H1 (cell line): ENCODE measurements at regions not wholly inside any gene's neighbourhood (a gene's known extent, or its start where the extent isn't known, plus 50 kb on each side); places are given as distances from the start of the nearest gene placed in this dataset.

Experiments
- CTCF ChIA-PET: fragments of 300-600 bp; sonication (Branson Sonifier 250); formaldehyde crosslinking; loops from one replicate; lab custom pipeline; 2021; ENCODE audit not compliant: partially characterized antibody; lab: Charles Lee
- POLR2A ChIA-PET: fragments of 300-600 bp; sonication (Branson Sonifier 250); formaldehyde crosslinking; loops from one replicate; lab custom pipeline; 2021; ENCODE audit warnings: inconsistent platforms; ENCODE audit not compliant: partially characterized antibody; lab: Charles Lee
- DNase-seq, 2 experiments: peaks; one replicate each; pipeline versions ENCODE4 v3.0.0 to v3.0.0-alpha.2; 2010 to 2022; ENCODE audit warnings: low spot score in 2 of 2, low read depth in 1 of 2, mixed read lengths in 1 of 2
- FAIRE-seq: peaks from 2 replicates; lab custom pipeline; 2011; peaks lifted over from hg19 to GRCh38; lab: Jason Lieb, UNC
- H2AFZ ChIP-seq: 2 replicates; pipeline ENCODE4 v1.8.1; 2012; ENCODE audit warnings: low read length, inconsistent platforms
- H2AK5ac ChIP-seq: 2 replicates; pipeline ENCODE4 v1.6.1; 2013; ENCODE audit warnings: low read depth, low read length
- H2BK120ac ChIP-seq: replicated peaks from 2 replicates; pipeline ENCODE3; 2013; ENCODE audit warnings: low read depth, low read length, inconsistent platforms
- H2BK12ac ChIP-seq: 2 replicates; pipeline ENCODE4 v1.6.1; 2013; ENCODE audit warnings: low read depth, low read length
- H2BK15ac ChIP-seq: 2 replicates; pipeline ENCODE4 v1.6.1; 2013; ENCODE audit warnings: low read length
- H2BK20ac ChIP-seq: 2 replicates; pipeline ENCODE4 v1.6.1; 2013; ENCODE audit warnings: low read length
- H2BK5ac ChIP-seq: 2 replicates; pipeline ENCODE4 v1.6.1; 2013; ENCODE audit warnings: low read depth, low read length
- H3K14ac ChIP-seq: 2 replicates; pipeline ENCODE4 v1.6.1; 2013; ENCODE audit warnings: inconsistent platforms; ENCODE audit not compliant: insufficient read length
- H3K18ac ChIP-seq: 2 replicates; pipeline ENCODE4 v1.6.1; 2013; ENCODE audit warnings: low read length; ENCODE audit errors: extremely low read depth
- H3K23ac ChIP-seq: 2 replicates; pipeline ENCODE4 v1.6.1; 2013; ENCODE audit warnings: inconsistent platforms; ENCODE audit not compliant: insufficient read length
- H3K23me2 ChIP-seq: 2 replicates; pipeline ENCODE4 v1.6.1; 2013; ENCODE audit warnings: low read depth, low read length
- H3K27ac ChIP-seq: 2 replicates; pipeline ENCODE4 v1.6.1; 2011; ENCODE audit warnings: low read depth, low read length, inconsistent platforms
- H3K27me3 ChIP-seq, 4 experiments: replicated peaks in 1 of 4; 1 replicate in 1 of 4; 2 replicates in 3 of 4; pipeline versions ENCODE4 v1.6.1 to v1.8.1; 2011 to 2013; ENCODE audit warnings: low read length in 3 of 4, mild to moderate bottlenecking in 3 of 4, inconsistent platforms in 2 of 4, mixed read lengths in 2 of 4, moderate library complexity in 1 of 4; ENCODE audit not compliant: control insufficient read depth in 3 of 4, insufficient read depth in 3 of 4; ENCODE audit errors: extremely low read depth in 1 of 4
- H3K36me3 ChIP-seq, 4 experiments: 2 replicates each; pipeline versions ENCODE4 v1.6.1 to v1.8.1; 2011 to 2013; ENCODE audit warnings: mild to moderate bottlenecking in 4 of 4, low read length in 3 of 4, moderate library complexity in 2 of 4, control low read depth in 1 of 4, inconsistent platforms in 1 of 4; ENCODE audit not compliant: insufficient read depth in 4 of 4, control insufficient read depth in 2 of 4
- H3K4ac ChIP-seq: replicated peaks from 2 replicates; pipeline ENCODE3; 2013; ENCODE audit warnings: low read length, low read depth, mixed read lengths, inconsistent platforms; ENCODE audit not compliant: insufficient read length
- H3K4me1 ChIP-seq, 4 experiments: replicated peaks in 1 of 4; 1 replicate in 1 of 4; 2 replicates in 3 of 4; pipeline versions ENCODE4 v1.6.1 to v1.8.1; 2011 to 2013; ENCODE audit warnings: low read length in 3 of 4, inconsistent platforms in 2 of 4, mixed read lengths in 1 of 4; ENCODE audit not compliant: insufficient read depth in 4 of 4, control insufficient read depth in 3 of 4
- H3K4me2 ChIP-seq, 2 experiments: 2 replicates each; pipeline versions ENCODE4 v1.6.1 to v1.8.1; 2011 to 2013; ENCODE audit warnings: low read depth in 2 of 2, low read length in 2 of 2, control low read depth in 1 of 2, inconsistent platforms in 1 of 2, mild to moderate bottlenecking in 1 of 2; ENCODE audit not compliant: insufficient read depth in 1 of 2
- H3K4me3 ChIP-seq, 4 experiments: fragments of 200-600, 300-600 bp in 1 of 4; sonication (generic), shearing (Covaris generic), sonication (Bioruptor Twin) in 1 of 4; 2 replicates each; pipeline versions ENCODE4 v1.5.1 to v1.8.1; 2011 to 2016; ENCODE audit warnings: low read length in 4 of 4, low read depth in 3 of 4, control low read depth in 2 of 4, inconsistent platforms in 2 of 4, mild to moderate bottlenecking in 2 of 4, mixed read lengths in 1 of 4, moderate library complexity in 1 of 4; ENCODE audit not compliant: insufficient read depth in 2 of 4; ENCODE audit errors: extremely low read depth in 1 of 4
- H3K56ac ChIP-seq: replicated peaks from 2 replicates; pipeline ENCODE3; 2013; ENCODE audit warnings: low read depth, mild to moderate bottlenecking, mixed read lengths, low read length, inconsistent platforms; ENCODE audit not compliant: insufficient read length
- H3K79me1 ChIP-seq: 2 replicates; pipeline ENCODE4 v1.6.1; 2013; ENCODE audit warnings: low read depth, low read length, control low read depth
- H3K79me2 ChIP-seq, 2 experiments: 2 replicates each; pipeline versions ENCODE4 v1.6.1 to v1.8.1; 2012 to 2013; ENCODE audit warnings: low read length in 2 of 2, mild to moderate bottlenecking in 2 of 2, inconsistent platforms in 1 of 2; ENCODE audit not compliant: insufficient read depth in 2 of 2, control insufficient read depth in 1 of 2
- H3K9ac ChIP-seq, 4 experiments: replicated peaks in 1 of 4; 1 replicate in 1 of 4; 2 replicates in 3 of 4; pipeline versions ENCODE4 v1.6.1 to v1.8.1; 2011 to 2013; ENCODE audit warnings: low read depth in 3 of 4, low read length in 3 of 4, control low read depth in 2 of 4, mild to moderate bottlenecking in 2 of 4, moderate library complexity in 2 of 4, inconsistent platforms in 1 of 4; ENCODE audit errors: extremely low read depth in 1 of 4
- H3K9me3 ChIP-seq, 2 experiments: 2 replicates each; pipeline versions ENCODE4 v1.6.1 to v1.8.1; 2012 to 2013; ENCODE audit warnings: mild to moderate bottlenecking in 2 of 2, moderate library complexity in 2 of 2, control low read depth in 1 of 2, inconsistent platforms in 1 of 2, low read depth in 1 of 2, low read length in 1 of 2, mixed read lengths in 1 of 2; ENCODE audit not compliant: insufficient read depth in 2 of 2
- H4K20me1 ChIP-seq, 2 experiments: replicated peaks in 1 of 2; 2 replicates each; pipeline versions ENCODE3 to v1.8.1; 2011 to 2013; ENCODE audit warnings: inconsistent platforms in 2 of 2, low read length in 2 of 2, mild to moderate bottlenecking in 1 of 2; ENCODE audit not compliant: insufficient read depth in 2 of 2, control insufficient read depth in 1 of 2
- H4K5ac ChIP-seq: 2 replicates; pipeline ENCODE4 v1.6.1; 2013; ENCODE audit warnings: low read length, low read depth, mixed read lengths, inconsistent platforms; ENCODE audit not compliant: insufficient read length
- H4K8ac ChIP-seq: 2 replicates; pipeline ENCODE4 v1.8.0; 2013; ENCODE audit warnings: mild to moderate bottlenecking, moderate library complexity, low read length, inconsistent platforms; ENCODE audit not compliant: insufficient read depth; ENCODE audit errors: extremely low read depth
- H4K91ac ChIP-seq: replicated peaks from 2 replicates; pipeline ENCODE3; 2013; ENCODE audit warnings: low read length, mixed read lengths, inconsistent platforms; ENCODE audit not compliant: insufficient read length
- ATF3 ChIP-seq: IDR thresholded peaks from 2 replicates; pipeline ENCODE4 v1.6.1; 2011; ENCODE audit warnings: low read depth, mild to moderate bottlenecking, low read length; ENCODE audit not compliant: insufficient read depth
- CHD1 ChIP-seq: IDR thresholded peaks from 2 replicates; pipeline ENCODE4 v1.6.1; 2012; ENCODE audit warnings: low read depth, low read length, improper control_type of control experiment
- CREB1 ChIP-seq: IDR thresholded peaks from 2 replicates; pipeline ENCODE4 v1.6.1; 2012; ENCODE audit warnings: inconsistent platforms
- EP300 ChIP-seq, 2 experiments: IDR thresholded peaks; 1 replicate in 1 of 2; 2 replicates in 1 of 2; pipeline ENCODE4 v1.6.1; 2011 to 2012; ENCODE audit warnings: low read depth in 2 of 2, low read length in 2 of 2, mild to moderate bottlenecking in 2 of 2, borderline replicate concordance in 1 of 2, inconsistent platforms in 1 of 2, moderate library complexity in 1 of 2
- HDAC6 ChIP-seq: IDR thresholded peaks from one replicate; pipeline ENCODE4 v1.7.1; 2012; ENCODE audit warnings: low read depth, mild to moderate bottlenecking, inconsistent platforms, low read length, moderate library complexity
- KDM4A ChIP-seq: IDR thresholded peaks from one replicate; pipeline ENCODE4 v1.7.1; 2012; ENCODE audit warnings: low read depth, mild to moderate bottlenecking, moderate library complexity, low read length, inconsistent platforms; ENCODE audit not compliant: severe bottlenecking
- POLR2AphosphoS5 ChIP-seq: IDR thresholded peaks from 2 replicates; pipeline ENCODE4 v1.6.1; 2011; ENCODE audit warnings: low read depth, low read length
- RBBP5 ChIP-seq: IDR thresholded peaks from 2 replicates; pipeline ENCODE4 v1.7.1; 2012; ENCODE audit warnings: low read depth, mild to moderate bottlenecking, inconsistent platforms, low read length, moderate library complexity, borderline replicate concordance
- SP1 ChIP-seq: IDR thresholded peaks from 2 replicates; pipeline ENCODE4 v1.6.1; 2011; ENCODE audit warnings: low read depth, low read length
- TAF1 ChIP-seq: IDR thresholded peaks from 2 replicates; pipeline ENCODE4 v1.6.1; 2011; ENCODE audit warnings: mild to moderate bottlenecking, low read depth, low read length
- WGBS, 2 experiments: shearing (Covaris generic) in 1 of 2; methylation state at CpG; one replicate each; pipeline versions ENCODE4 v1.1.6 to v1.1.7; 2013 to 2015; ENCODE audit warnings: low lambda C conversion rate in 2 of 2, mixed read lengths in 2 of 2, inconsistent platforms in 1 of 2, low coverage in 1 of 2, missing lambda C conversion rate in 1 of 2; ENCODE audit not compliant: insufficient replicate concordance in 2 of 2, insufficient coverage in 1 of 2, insufficient read length in 1 of 2; ENCODE audit errors: extremely low coverage in 1 of 2, missing lambda C conversion rate in 1 of 2; 5-methylcytosine and 5-hydroxymethylcytosine counted together
- TF ChIP-seq, protein P1 (sequence below), 3 experiments: IDR thresholded peaks; 1 replicate in 2 of 3; 2 replicates in 1 of 3; pipeline versions ENCODE4 v1.5.1 to v1.6.1; 2011; ENCODE audit warnings: low read length in 3 of 3, mild to moderate bottlenecking in 3 of 3, inconsistent platforms in 2 of 3, low read depth in 1 of 3, moderate library complexity in 1 of 3; ENCODE audit not compliant: insufficient read depth in 1 of 3; ENCODE audit errors: control extremely low read depth in 1 of 3

- H4K5ac ChIP-seq, result no peak overlapping the region
- no peak overlapping the region for H3K18ac ChIP-seq
- no peak overlapping the region for H4K8ac ChIP-seq
- H3K9me3 ChIP-seq, result no peaks in the 10 kb centered on the region
- no peak overlapping the region for H3K14ac ChIP-seq
- POLR2A ChIA-PET, result interaction anchor here (1.5 kb wide), 1 partner anchor 30 kb away, joined by 4 read pairs; no protein-coding TSS in a partner anchor
- no peak overlapping the region for H2BK15ac ChIP-seq
- H3K4ac ChIP-seq, result no peak overlapping the region
- H3K9ac ChIP-seq, result no peak overlapping the region
- H3K79me2 ChIP-seq, result no peaks in the 10 kb centered on the region
- no peak overlapping the region for H2BK12ac ChIP-seq
- H4K20me1 ChIP-seq, result no peaks in the 10 kb centered on the region
- H2AFZ ChIP-seq, result no peak overlapping the region
- H3K56ac ChIP-seq, result no peak overlapping the region
- no peaks in the 10 kb centered on the region for H3K36me3 ChIP-seq
- H3K4me3 ChIP-seq, result no peak overlapping the region
- no peak overlapping the region for H3K23ac ChIP-seq
- FAIRE-seq (no peak), DNase-seq (no peak)
- H4K91ac ChIP-seq, result no peak overlapping the region
- H3K27me3 ChIP-seq, result 0 out of 7 replicates have a peak, but pooled peaks cover 0 to 3% (median 0%) of the 10 kb centered on the region in 4 experiments
- no peak overlapping the region for H2BK5ac ChIP-seq
- no peak overlapping the region for H2AK5ac ChIP-seq
- no peaks in the 10 kb centered on the region for H3K79me1 ChIP-seq
- no peaks in the 10 kb centered on the region for H3K4me1 ChIP-seq
- CTCF ChIA-PET, result interaction anchor here (0.9 to 7.4 kb wide), 6 partner anchors 8 to 89 kb away, joined by 3 to 38 read pairs (median 5); no protein-coding TSS in a partner anchor
- no peak overlapping the region for H3K4me2 ChIP-seq
- 84% methylated on average over 3 of the region's 3 CpGs; no CpG with 5 or more reads in 1 of the 2 experiments for WGBS, 2 experiments
- no peaks in the 10 kb centered on the region for H3K23me2 ChIP-seq
- H2BK120ac ChIP-seq, result no peak overlapping the region
- H3K27ac ChIP-seq, result no peak overlapping the region
- no peak overlapping the region for H2BK20ac ChIP-seq
- TF ChIP-seq RBBP5 (no peak), EP300 (IDR thresholded peaks at IDR 0.05; ENCODE audit: borderline replicate concordance in 1 of 2, low read depth in 2 of 2, low read length in 2 of 2) (no peak), SP1 (no peak), POLR2AphosphoS5 (no peak), HDAC6 (no peak), KDM4A (no peak), TAF1 (no peak), ATF3 (no peak), CREB1 (no peak), CHD1 (no peak)
- TF ChIP-seq, protein P1, sequence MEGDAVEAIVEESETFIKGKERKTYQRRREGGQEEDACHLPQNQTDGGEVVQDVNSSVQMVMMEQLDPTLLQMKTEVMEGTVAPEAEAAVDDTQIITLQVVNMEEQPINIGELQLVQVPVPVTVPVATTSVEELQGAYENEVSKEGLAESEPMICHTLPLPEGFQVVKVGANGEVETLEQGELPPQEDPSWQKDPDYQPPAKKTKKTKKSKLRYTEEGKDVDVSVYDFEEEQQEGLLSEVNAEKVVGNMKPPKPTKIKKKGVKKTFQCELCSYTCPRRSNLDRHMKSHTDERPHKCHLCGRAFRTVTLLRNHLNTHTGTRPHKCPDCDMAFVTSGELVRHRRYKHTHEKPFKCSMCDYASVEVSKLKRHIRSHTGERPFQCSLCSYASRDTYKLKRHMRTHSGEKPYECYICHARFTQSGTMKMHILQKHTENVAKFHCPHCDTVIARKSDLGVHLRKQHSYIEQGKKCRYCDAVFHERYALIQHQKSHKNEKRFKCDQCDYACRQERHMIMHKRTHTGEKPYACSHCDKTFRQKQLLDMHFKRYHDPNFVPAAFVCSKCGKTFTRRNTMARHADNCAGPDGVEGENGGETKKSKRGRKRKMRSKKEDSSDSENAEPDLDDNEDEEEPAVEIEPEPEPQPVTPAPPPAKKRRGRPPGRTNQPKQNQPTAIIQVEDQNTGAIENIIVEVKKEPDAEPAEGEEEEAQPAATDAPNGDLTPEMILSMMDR (IDR thresholded peaks at IDR 0.05; ENCODE audit: control extremely low read depth in 1 of 3, insufficient read depth in 1 of 3, low read depth in 1 of 3, low read length in 3 of 3), result no peak
Measured at GRCh38 chr5:135106136-135106535, 72.1 kb upstream of the PITX1 start.
